Mucosa of descending colon (tissue), 3 donors: ENCODE measurements at regions not wholly inside any gene's neighbourhood (a gene's known extent, or its start where the extent isn't known, plus 50 kb on each side); places are given as distances from the start of the nearest gene placed in this dataset.

Source experiments
- ATAC-seq: fragments of 200-7000 bp; cut with Tn5 transposase; one replicate; pipeline ENCODE4 v1.9.1; 2020; ENCODE audit warnings: mild to moderate bottlenecking, moderate library complexity
- DNase-seq, 3 donors: peaks; one replicate each; pipeline ENCODE4 v3.0.0-alpha.2; 2020
- H3K36me3 ChIP-seq: fragments of 200-600 bp; one replicate; pipeline ENCODE4 v1.8.0; 2021; ENCODE audit warnings: low read depth, mild to moderate bottlenecking
- H3K4me1 ChIP-seq: fragments of 200-600 bp; one replicate; pipeline ENCODE4 v1.8.0; 2021; ENCODE audit warnings: low read depth, mild to moderate bottlenecking
- H3K4me3 ChIP-seq: fragments of 200-600 bp; one replicate; pipeline ENCODE4 v1.8.0; 2021; ENCODE audit warnings: mild to moderate bottlenecking
- H3K9me3 ChIP-seq: fragments of 200-600 bp; one replicate; pipeline ENCODE4 v1.8.0; 2021; ENCODE audit warnings: mild to moderate bottlenecking
- intact Hi-C, 2 donors: fragments of 100-400 bp; cut with DNase I in 1 of 2; cut with micrococcal nuclease in 1 of 2; formaldehyde crosslinking; loops; one replicate each; pipeline versions ENCODE4 v1.11.0 to v1.11.1; 2022; cut with DNase I, micrococcal nuclease
- TF ChIP-seq, protein P1 (sequence below): fragments of 200-600 bp; IDR thresholded peaks from one replicate; pipeline ENCODE4 v1.8.0; 2022; ENCODE audit warnings: antibody characterized with exemption, mild to moderate bottlenecking
- donor health status: DM: no; HTN: no; CAD: no; lungs with moderate emphysema.
- donor health status: DM: no; HTN: no; CAD: no.
- donor health status: DM: no; HTN: yes; CAD: no.

DNA sequence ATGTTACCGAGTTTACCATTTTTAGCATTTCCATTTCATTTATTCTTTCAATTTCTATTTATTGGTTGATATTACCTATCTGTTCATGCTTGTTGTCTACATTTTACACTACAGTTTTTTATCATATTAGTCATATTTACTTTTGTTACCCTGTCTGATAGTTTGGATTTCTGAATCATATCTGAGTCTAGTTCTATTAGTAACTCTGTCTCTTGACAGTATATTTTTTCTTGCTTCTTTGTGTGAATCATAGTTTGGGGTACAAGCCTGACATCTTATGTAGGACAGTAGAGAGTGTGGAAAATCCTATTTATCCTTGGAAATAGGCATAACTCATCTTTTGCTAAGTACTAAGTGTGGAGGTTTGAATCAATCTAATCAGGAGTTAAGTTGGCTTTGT lies 263.9 kb upstream of the SESN3 start:
- H3K4me3 ChIP-seq: no peak overlapping the region
- H3K4me1 ChIP-seq: no peaks in the 10 kb centered on the region
- intact Hi-C loops: no loop called here
- H3K36me3 ChIP-seq: no peaks in the 10 kb centered on the region
- H3K9me3 ChIP-seq: no peaks in the 10 kb centered on the region
- ATAC-seq (no peak), DNase-seq (no peak)
- TF ChIP-seq, protein P1, sequence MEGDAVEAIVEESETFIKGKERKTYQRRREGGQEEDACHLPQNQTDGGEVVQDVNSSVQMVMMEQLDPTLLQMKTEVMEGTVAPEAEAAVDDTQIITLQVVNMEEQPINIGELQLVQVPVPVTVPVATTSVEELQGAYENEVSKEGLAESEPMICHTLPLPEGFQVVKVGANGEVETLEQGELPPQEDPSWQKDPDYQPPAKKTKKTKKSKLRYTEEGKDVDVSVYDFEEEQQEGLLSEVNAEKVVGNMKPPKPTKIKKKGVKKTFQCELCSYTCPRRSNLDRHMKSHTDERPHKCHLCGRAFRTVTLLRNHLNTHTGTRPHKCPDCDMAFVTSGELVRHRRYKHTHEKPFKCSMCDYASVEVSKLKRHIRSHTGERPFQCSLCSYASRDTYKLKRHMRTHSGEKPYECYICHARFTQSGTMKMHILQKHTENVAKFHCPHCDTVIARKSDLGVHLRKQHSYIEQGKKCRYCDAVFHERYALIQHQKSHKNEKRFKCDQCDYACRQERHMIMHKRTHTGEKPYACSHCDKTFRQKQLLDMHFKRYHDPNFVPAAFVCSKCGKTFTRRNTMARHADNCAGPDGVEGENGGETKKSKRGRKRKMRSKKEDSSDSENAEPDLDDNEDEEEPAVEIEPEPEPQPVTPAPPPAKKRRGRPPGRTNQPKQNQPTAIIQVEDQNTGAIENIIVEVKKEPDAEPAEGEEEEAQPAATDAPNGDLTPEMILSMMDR: no peak

DNA sequence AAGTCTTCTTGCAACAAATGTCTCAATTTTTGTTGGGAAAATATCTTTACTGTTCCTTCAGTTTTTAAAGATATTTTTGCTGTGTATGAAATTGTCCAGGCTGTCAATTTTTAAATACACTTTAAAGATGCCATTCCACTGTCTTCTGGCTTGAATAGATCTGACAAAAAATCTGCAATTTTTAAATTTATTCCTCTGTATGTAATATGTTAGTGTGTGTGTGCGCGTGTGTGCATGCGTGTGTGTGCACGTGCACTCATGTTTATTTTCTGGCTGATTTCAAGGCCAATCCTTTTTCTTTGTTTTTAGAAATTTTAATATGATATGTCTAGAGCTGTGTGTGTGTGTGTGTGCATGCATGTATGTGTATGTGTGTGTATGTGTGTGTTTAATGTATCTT lies 263.2 kb upstream of the SESN3 start:
- Histone ChIP-seq H3K36me3 (no peaks in the 10 kb centered on the region), H3K4me1 (no peaks in the 10 kb centered on the region), H3K4me3 (no peak overlapping the region), H3K9me3 (no peaks in the 10 kb centered on the region)
- ATAC-seq (no peak), DNase-seq (no peak)
- TF ChIP-seq, protein P1: no peak
- intact Hi-C loops: no loop called here

DNA sequence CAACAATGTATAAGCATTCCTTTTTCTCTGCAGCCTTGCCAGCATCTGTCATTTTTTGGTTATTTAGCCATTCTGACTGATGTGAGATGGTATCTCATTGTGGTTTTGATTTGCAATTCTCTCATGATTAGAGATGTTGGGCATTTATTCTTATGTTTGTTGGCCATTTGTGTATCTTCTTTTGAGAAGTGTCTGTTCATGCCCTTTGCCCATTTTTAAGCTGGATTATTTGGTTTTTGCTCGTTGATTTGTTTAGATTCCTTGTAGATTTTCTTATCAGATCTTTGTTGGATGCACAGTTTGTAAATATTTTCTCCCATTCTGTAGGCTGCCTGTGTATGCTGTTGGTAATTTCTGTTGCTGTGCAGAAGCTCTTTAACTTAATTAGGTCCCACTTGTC lies 259.6 kb upstream of the SESN3 start:
- no peaks in the 10 kb centered on the region for H3K4me1 ChIP-seq

DNA sequence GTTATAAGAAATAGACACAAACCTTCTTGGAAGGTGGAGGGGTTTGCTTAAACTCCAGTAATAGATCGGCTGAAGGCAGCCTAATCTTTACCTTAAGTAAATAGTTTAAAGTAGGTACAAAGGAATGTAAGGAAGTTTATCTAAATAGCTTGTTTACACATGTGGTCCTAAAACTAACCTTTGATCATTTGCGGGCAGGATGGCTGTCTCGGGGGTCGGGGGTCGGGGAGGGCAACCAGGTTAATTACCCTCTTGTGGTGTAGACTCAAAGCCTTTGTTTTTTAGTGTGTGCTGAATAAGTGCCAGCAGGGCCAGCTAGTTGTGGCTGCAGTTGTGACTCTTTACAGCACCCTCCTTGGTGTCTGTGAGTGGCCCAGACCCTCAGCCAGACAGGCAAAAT lies 256.9 kb upstream of the SESN3 start:
- H3K36me3 ChIP-seq: no peaks in the 10 kb centered on the region
- no peaks in the 10 kb centered on the region for H3K4me1 ChIP-seq
- H3K4me3 ChIP-seq: no peak overlapping the region
- TF ChIP-seq, protein P1: no peak
- intact Hi-C loops: no loop called here
- ATAC-seq (no peak), DNase-seq (no peak)
- H3K9me3 ChIP-seq: no peaks in the 10 kb centered on the region

More for the DNA sequence above, 259.6 kb upstream of the SESN3 start:
- TF ChIP-seq, protein P1: no peak
- H3K4me3 ChIP-seq: no peak overlapping the region
- intact Hi-C loops: no loop called here
- DNase-seq (no peak), ATAC-seq (no peak)
- no peaks in the 10 kb centered on the region for H3K36me3 ChIP-seq
- H3K9me3 ChIP-seq: no peaks in the 10 kb centered on the region

DNA sequence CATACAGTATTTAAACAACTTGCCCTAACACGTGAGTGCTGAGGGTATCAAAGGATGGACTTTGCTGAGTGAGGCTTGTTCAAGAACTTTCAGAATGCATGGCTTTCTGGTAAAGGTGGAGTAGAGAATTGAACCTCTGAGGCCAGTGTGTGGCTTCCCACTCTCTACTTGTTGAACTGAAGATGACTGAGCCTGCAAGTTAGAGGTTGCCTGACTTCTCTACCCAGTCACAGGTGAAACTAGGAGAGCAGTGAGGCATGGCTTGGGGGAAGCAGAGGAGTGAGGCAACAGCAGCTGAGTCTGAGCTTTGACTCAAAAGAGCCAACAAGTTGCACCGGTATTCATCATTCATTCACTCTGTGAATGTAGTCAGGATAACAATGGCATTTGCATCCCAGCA lies 256.4 kb upstream of the SESN3 start:
- Histone ChIP-seq H3K36me3 (no peaks in the 10 kb centered on the region), H3K4me1 (no peaks in the 10 kb centered on the region), H3K9me3 (no peaks in the 10 kb centered on the region), H3K4me3 (no peak overlapping the region)
- ATAC-seq (peak; percentile 34), DNase-seq (no peak)
- TF ChIP-seq, protein P1: no peak
- intact Hi-C loops: no loop called here

DNA sequence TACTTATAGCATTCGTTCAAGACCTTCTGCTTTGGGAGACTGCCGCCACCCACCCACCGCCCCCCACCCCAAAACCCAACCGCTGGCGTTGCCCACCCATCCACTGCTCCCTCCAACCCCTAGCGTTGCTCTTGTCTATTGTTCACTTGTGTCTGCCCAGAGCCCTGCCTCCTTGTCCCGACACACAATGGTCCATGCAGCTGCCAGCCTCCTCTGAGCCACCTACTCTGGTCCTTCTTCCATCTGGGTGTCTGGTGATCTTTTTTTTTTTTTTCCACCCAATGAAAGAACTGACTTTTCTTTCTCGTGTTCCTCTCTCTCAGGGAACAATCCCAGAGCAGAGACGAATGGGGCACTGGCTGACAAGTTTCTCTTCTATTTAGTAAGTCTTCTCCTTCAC lies 256.0 kb upstream of the SESN3 start:
- DNase-seq (no peak), ATAC-seq (no peak)
- intact Hi-C loops: no loop called here
- Histone ChIP-seq H3K9me3 (no peaks in the 10 kb centered on the region), H3K4me3 (no peak overlapping the region), H3K36me3 (no peaks in the 10 kb centered on the region), H3K4me1 (no peaks in the 10 kb centered on the region)
- TF ChIP-seq, protein P1: no peak
